MCF 10A (cell line): ENCODE measurements at regions not wholly inside any gene's neighbourhood (a gene's known extent, or its start where the extent isn't known, plus 50 kb on each side); places are given as distances from the start of the nearest gene placed in this dataset.

Experiments
- BruUV-seq: library from RNA; stranded (reverse); fragments of 400-500 nt; replicated peaks from 2 replicates; lab custom pipeline; 2021; lab: Mats Ljungman, UMichigan
- CTCF ChIA-PET: fragments of 300-600 bp; sonication (Branson Sonifier 250); formaldehyde crosslinking; extraction: SDS; loops from one replicate; lab custom pipeline; 2021; ENCODE audit warnings: antibody characterized with exemption, inconsistent platforms; lab: Yijun Ruan, JAX
- POLR2A ChIA-PET: fragments of 300-600, 350-650 bp; sonication (Branson Sonifier 250); formaldehyde crosslinking; extraction: SDS; loops from one replicate; lab custom pipeline; 2020; ENCODE audit warnings: antibody characterized with exemption, inconsistent platforms; lab: Yijun Ruan, JAX
- DNase-seq: peaks from one replicate; pipeline ENCODE4 v3.0.0-alpha.2; 2018; ENCODE audit not compliant: unreplicated experiment
- H3K27ac Mint-ChIP-seq: one replicate; pipeline ENCODE4 v1.8.0; 2022; ENCODE audit warnings: mild to moderate bottlenecking, low read depth, mixed read lengths; ENCODE audit not compliant: unreplicated experiment
- H3K27me3 Mint-ChIP-seq: one replicate; pipeline ENCODE4 v1.8.0; 2022; ENCODE audit warnings: mixed read lengths; ENCODE audit not compliant: insufficient read depth, unreplicated experiment
- H3K36me3 Mint-ChIP-seq: one replicate; pipeline ENCODE4 v1.8.0; 2022; ENCODE audit warnings: mild to moderate bottlenecking, moderate library complexity, mixed read lengths; ENCODE audit not compliant: insufficient read depth, unreplicated experiment
- H3K4me1 Mint-ChIP-seq: one replicate; pipeline ENCODE4 v1.8.0; 2022; ENCODE audit warnings: mixed read lengths; ENCODE audit not compliant: insufficient read depth, unreplicated experiment
- H3K4me3 Mint-ChIP-seq: one replicate; pipeline ENCODE4 v1.8.0; 2022; ENCODE audit warnings: mild to moderate bottlenecking, moderate library complexity, mixed read lengths; ENCODE audit not compliant: unreplicated experiment
- H3K9me3 Mint-ChIP-seq: one replicate; pipeline ENCODE4 v1.8.0; 2022; ENCODE audit warnings: mixed read lengths; ENCODE audit not compliant: unreplicated experiment
- CTCF ChIP-seq: fragments of 200-600 bp; IDR thresholded peaks from one replicate; pipeline ENCODE4 v1.8.0; 2022; ENCODE audit warnings: antibody characterized with exemption, mild to moderate bottlenecking; ENCODE audit not compliant: unreplicated experiment
- intact Hi-C: fragments of 100-400 bp; cut with micrococcal nuclease; formaldehyde crosslinking; loops from 2 replicates; pipeline ENCODE4 v1.14.1; 2022

DNA sequence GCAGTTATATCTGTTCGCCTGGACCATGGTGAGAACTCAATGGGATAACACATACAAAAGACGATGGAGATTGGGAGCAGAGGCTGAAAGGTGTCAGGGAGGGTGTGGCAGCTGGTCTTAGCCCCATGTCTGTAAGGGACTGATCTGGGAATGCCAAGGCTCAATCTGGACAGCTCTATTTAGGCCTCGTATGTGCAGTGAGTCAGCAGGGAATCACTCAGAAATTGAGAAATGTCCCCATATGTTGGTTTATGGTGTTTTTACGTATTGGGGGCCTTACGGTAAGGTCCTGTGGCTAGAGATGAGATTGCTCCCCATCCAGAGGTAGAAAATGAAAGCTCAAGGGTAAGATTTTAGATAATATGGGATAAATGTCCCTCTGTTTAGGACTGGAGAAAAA is 71.4 kb upstream of the TTC29 start:
- peak; percentile 63 for DNase-seq
- H3K4me1 Mint-ChIP-seq: peaks cover 26% of the 10 kb centered on the region
- H3K9me3 Mint-ChIP-seq: no peaks in the 10 kb centered on the region
- H3K27me3 Mint-ChIP-seq: no peaks in the 10 kb centered on the region
- no TSS peak for BruUV-seq
- POLR2A ChIA-PET: interaction anchor here (0.6 to 1.5 kb wide), 2 partner anchors 80 to 469 kb away, joined by 3 to 6 read pairs; no protein-coding TSS in a partner anchor
- no peak overlapping the region for H3K4me3 Mint-ChIP-seq
- no peak overlapping the region for H3K27ac Mint-ChIP-seq
- CTCF ChIA-PET: interaction anchor here (0.8 to 14.3 kb wide), 9 partner anchors 18 to 572 kb away, joined by 3 to 285 read pairs (median 3); no protein-coding TSS in a partner anchor
- intact Hi-C loops: loop anchor here (5.0 kb wide), 1 partner anchor 690 kb away; no protein-coding TSS in a partner anchor
- TF ChIP-seq CTCF: no peak
- H3K36me3 Mint-ChIP-seq: no peaks in the 10 kb centered on the region

DNA sequence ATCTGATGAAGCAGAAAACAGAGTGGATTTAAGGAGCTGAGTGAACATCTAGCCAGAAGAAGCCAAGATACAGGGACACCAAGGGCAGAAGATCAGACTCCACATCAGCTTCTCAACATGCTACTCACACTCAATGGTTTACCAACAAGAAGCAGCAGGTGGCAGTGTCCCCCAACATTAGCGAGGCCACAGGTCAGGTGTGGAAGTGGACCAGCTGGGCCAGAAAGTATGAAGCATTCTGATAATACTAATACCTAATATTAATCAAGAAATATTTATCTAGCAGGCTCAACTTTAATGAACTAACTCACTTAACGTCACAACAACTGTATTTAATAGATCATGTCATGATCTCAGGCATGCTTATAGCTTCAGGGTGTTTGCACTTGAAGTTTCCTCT is 73.4 kb upstream of the TTC29 start:
- Mint-ChIP-seq H3K27ac (no peak overlapping the region), H3K36me3 (no peaks in the 10 kb centered on the region), H3K27me3 (no peaks in the 10 kb centered on the region), H3K4me3 (no peak overlapping the region), H3K4me1 (peaks cover 26% of the 10 kb centered on the region), H3K9me3 (no peaks in the 10 kb centered on the region)
- ChIA-PET CTCF (interaction anchor here (0.5 to 14.3 kb wide), 53 partner anchors 8 to 848 kb away, joined by 3 to 285 read pairs (median 4); partner anchors contain the start of genes EDNRA and TTC29), POLR2A (interaction anchor here (0.7 to 1.6 kb wide), 8 partner anchors 10 to 571 kb away, joined by 3 to 34 read pairs (median 3); partner anchors contain the start of gene TTC29)
- peak; percentile 84 for DNase-seq
- intact Hi-C loops: loop anchor here (1.0 to 5.0 kb wide), 6 partner anchors 78 to 848 kb away; no protein-coding TSS in a partner anchor
- no TSS peak for BruUV-seq
- peak; percentile 89 for TF ChIP-seq CTCF

DNA sequence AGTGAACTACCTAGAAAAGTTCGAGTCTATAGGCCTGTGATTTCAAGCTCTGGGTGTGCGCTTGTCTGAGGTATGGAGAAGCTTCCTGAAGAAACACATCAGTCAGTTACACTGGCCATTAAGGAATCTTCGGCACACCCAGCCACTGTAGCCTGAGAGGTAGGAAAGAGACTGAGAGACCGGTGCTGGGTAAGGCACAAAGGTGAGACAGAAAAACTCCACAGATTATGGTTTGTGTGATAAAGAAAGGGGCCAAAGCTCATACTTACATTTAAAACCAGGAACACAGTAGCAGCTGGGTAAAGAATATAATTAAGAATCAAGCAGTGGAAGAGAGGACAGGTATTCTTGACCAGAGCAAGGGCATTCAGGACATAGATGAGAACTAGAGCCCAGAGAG is 74.8 kb upstream of the TTC29 start:
- DNase-seq: no peak
- ChIA-PET POLR2A (interaction anchor here (0.6 to 2.0 kb wide), 3 partner anchors 76 to 973 kb away, joined by 3 to 13 read pairs (median 6); no protein-coding TSS in a partner anchor), CTCF (interaction anchor here (1.0 to 14.3 kb wide), 6 partner anchors 8 to 498 kb away, joined by 3 to 285 read pairs (median 4); no protein-coding TSS in a partner anchor)
- intact Hi-C loops: no loop called here
- no peaks in the 10 kb centered on the region for H3K27me3 Mint-ChIP-seq
- H3K4me1 Mint-ChIP-seq: peaks cover 26% of the 10 kb centered on the region
- H3K27ac Mint-ChIP-seq: no peak overlapping the region
- H3K9me3 Mint-ChIP-seq: no peaks in the 10 kb centered on the region
- BruUV-seq: no TSS peak
- no peak overlapping the region for H3K4me3 Mint-ChIP-seq
- TF ChIP-seq CTCF: no peak
- no peaks in the 10 kb centered on the region for H3K36me3 Mint-ChIP-seq

GRCh38 chr4:147025042-147025441 is 79.4 kb upstream of the TTC29 start:
- ChIA-PET CTCF (interaction anchor here (1.0 to 14.3 kb wide), 2 partner anchors 25 to 75 kb away, joined by 3 to 285 read pairs; no protein-coding TSS in a partner anchor), POLR2A (interaction anchor here (0.5 to 1.2 kb wide), 5 partner anchors 33 to 891 kb away, joined by 3 read pairs; no protein-coding TSS in a partner anchor)
- H3K36me3 Mint-ChIP-seq: no peaks in the 10 kb centered on the region
- H3K27me3 Mint-ChIP-seq: no peaks in the 10 kb centered on the region
- no peak overlapping the region for H3K4me3 Mint-ChIP-seq
- intact Hi-C loops: no loop called here
- TF ChIP-seq CTCF: no peak
- no peak for DNase-seq
- no TSS peak for BruUV-seq
- peaks cover 5% of the 10 kb centered on the region for H3K4me1 Mint-ChIP-seq
- no peak overlapping the region for H3K27ac Mint-ChIP-seq
- no peaks in the 10 kb centered on the region for H3K9me3 Mint-ChIP-seq
